NCI-H1694 (cell line): ENCODE measurements at regions not wholly inside any gene's neighbourhood (a gene's known extent, or its start where the extent isn't known, plus 50 kb on each side); places are given as distances from the start of the nearest gene placed in this dataset.
"Not testable (repeated sequence)": the region's sequence is repeated elsewhere in the genome, so short reads cannot be mapped to it uniquely, and the experiment has no call there.

ENCODE experiments used
- DNase-seq: peaks from one replicate; lab custom pipeline; 2025; lab: John Stamatoyannopoulos, UW

DNA sequence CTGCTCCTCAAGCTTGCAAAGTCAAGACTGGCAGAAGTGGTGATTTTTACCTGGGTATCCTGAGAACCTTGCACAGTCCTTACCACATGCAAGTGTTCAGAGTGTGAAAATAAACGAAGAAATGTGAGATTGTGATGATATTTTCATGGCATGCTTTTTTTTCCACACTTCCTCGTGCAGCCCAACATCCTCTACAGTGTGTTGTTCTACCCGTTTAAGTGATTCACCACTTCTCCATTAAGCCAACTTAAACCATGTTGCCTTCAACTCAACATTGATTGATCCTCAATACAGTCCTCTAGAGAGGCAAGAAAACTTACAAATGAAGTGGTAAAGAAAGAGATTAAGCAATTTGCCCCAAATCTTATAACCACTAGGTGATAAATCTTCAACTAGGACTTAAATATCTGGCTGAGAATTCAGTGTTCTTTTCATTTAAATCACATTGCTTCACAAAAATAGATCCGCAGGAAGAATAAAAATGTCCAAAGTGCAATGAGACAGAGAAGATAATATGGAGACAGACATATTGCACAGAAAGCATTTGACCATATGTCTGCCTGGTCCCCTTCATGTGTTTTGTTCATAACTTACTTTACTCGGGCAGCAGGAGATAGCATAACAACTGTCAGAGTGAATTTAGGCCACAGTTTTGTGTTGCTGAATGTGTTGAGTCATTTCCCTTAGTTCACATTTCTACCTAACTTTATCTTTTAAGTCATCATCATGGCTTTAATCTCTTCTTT is 75.8 kb upstream of the PARP8 start:
- DNase-seq = not testable (repeated sequence)

DNA sequence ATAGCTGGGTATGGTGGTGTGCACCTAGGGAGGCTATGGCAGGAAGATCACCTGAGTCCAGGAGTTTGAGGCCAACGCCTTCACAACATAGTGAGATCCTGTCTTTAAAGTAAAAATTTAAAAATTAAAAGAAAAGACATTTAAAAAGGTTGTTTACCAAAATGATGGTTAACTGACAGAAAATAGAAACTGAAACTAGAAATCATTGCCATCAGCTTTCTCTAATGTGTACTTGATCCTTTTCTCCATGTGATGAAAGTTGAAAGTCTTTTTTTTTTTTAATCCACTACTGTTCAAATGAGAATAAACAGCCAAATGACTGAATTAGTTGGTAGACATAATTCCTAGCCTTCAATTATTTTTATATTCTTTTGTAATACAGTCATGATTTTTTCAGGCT is 75.1 kb upstream of the PARP8 start:
- DNase-seq = not testable (repeated sequence)

DNA sequence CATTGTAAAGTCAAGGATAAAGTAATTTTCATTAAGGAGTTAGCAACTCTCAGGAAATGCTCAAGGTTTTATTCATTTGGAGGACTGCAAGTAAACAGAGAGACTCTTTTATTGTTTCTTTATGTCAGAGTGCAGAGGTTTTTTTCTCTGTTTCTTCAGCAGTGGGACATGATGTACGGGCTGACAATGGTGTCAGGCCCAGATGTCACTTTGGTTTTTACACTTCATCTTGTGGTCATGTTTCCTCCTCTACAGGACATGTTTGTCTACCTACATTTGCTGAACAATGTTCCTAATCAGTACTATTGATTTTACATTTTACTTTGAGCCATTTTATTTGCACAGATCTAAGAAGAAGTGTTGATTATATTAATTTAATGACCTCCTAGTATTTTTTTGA is 72.8 kb upstream of the PARP8 start:
- no peak for DNase-seq

DNA sequence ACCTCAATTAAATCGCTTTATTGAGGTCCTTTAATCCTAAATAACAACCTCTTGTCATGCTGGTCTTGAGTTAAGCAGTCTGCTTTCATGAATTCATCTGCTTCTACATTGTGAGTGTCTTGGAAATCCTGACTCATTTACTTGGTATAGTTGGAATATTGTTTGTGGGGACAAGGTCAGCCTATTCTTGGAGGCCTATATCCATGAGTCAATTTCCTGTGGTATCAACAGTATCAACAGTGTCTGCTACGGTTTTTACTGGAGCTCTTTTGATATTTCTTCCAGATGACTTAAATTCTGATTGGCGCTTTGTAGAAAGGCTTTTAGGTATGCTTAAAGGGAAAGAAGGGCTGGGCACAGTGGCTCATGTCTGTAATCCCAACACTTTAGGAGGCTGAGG is 71.2 kb upstream of the PARP8 start:
- no peak for DNase-seq

DNA sequence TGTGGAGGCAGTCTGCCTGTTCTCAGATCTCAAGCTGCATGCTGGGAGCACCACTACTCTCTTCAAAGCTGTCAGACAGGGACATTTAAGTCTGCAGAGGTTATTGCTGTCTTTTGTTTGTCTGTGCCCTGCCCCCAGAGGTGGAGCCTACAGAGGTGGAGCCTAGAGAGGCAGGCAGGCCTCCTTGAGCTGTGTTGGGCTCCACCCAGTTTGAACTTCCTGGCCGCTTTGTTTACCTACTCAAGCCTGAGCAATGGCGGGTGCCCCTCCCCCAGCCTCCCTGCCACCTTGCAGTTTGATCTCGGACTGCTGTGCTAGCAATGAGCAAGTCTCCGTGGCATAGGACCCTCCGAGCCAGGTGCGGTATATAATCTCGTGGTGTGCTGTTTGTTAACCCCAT is 64.9 kb upstream of the PARP8 start:
- DNase-seq = not testable (repeated sequence)

DNA sequence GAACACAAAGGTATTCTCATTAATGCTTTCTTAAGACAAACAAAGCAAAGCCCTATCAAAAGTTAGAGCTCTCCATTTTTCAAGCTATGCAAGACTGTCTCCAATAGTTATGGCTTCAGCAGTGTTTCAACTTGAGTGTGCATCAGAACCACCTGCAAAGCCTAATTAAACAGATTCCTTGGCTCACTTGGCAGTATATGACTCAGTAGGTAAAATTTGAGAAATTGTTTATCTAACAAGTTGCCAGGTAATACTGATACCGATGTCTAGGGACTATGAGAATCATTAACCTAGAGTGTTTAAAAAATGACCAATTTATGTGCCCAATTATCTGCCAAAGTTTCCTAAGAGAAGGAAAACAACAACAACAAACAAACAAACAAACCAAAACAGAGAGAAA is 60.3 kb upstream of the PARP8 start:
- DNase-seq = no peak

DNA sequence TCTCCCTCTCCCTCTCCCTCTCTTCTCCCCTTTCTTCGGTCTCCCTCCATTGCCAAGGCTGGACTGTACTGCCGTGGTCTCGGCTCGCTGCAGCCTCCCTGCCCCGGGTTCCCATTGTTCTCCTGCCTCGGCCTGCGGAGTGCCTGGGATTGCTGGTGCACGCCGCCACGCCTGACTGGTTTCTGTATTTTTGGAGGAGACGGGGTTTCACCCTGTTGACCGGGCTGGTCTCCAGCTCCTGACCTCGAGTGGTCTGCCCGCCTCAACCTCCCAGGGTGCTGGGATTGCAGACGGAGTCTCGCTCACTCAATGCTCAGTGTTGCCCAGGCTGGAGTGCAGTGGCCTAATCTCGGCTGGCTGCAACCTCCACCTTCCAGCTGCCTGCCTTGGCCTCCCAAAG is 59.0 kb upstream of the PARP8 start:
- DNase-seq = not testable (repeated sequence)

DNA sequence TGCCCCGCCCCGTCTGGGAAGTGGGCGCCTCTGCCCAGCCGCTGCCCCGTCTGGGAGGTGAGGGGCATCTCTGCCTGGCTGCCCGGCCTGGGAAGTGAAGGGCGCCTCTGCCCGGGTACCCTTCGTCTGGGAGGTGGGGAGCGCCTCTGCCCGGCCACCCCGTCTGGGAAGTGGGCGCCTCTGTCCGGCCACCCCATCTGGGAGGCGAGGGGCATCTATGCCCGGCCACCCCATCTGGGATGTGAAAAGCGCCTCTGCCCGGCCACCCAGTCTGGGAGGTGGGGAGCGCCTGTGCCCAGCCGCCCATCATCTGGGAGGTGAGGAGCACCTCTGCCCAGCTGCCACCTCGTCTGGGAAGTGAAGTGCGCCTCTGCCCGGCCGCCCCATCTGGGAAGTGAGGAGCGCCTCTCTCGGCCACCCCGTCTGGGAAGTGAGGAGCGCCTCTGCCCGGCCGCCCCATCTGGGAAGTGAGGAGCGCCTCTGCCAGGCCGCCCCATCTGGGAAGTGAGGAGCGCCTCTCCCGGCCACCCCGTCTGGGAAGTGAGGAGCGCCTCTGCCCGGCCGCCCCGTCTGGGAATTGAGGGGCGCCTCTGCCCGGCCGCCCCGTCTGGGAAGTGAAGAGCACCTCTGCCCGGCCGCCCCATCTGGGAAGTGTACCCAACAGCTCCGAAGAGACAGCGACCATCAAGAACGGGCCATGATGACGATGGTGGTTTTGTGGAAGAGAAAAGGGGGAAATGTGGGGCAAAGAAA is 58.3 kb upstream of the PARP8 start:
- DNase-seq = not testable (repeated sequence)

DNA sequence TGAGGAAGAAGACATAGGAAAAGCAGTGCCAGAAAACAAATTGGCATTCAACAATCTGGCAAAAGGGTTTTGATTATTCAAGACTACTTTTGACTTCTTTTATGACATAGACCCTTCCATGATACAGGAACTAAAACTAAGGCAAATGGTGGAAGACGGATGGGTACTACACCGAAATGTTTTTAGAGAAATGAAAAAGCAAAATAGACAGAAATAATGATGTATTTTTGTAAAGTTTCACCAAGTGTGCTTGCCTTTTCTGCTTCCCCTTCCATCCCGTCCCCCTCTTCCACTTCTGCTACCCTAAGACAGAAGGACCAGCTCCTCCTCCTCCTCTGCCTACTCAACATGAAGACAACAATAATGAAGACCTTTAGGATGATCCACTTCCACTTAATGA is 53.4 kb upstream of the PARP8 start:
- DNase-seq = not testable (repeated sequence)
